ENCODE measurements at regions not wholly inside any gene's neighbourhood (a gene's known extent, or its start where the extent isn't known, plus 50 kb on each side); places are given as distances from the start of the nearest gene placed in this dataset.

- H2BK5ac ChIP-seq (ENCODE audit: low read length): no peak overlapping the region
- H2AK5ac ChIP-seq (ENCODE audit: low read depth, low read length): no peak overlapping the region
- H3K18ac ChIP-seq (ENCODE audit: low read length): no peak overlapping the region
- peak overlapping the region; percentile 62 for H2AFZ ChIP-seq (ENCODE audit: low read length)
- H4K91ac ChIP-seq (ENCODE audit: low read depth, low read length, poor library complexity): no peak overlapping the region
- H2BK15ac ChIP-seq (ENCODE audit: low read length): no peak overlapping the region
- H3K9me3 ChIP-seq (replicated peaks in 1 of 2; ENCODE audit: control insufficient read depth in 2 of 2, insufficient read depth in 1 of 2, low read depth in 1 of 2, low read length in 2 of 2): no peaks in the 10 kb centered on the region
- H4K8ac ChIP-seq (ENCODE audit: low read depth, low read length): no peak overlapping the region
- no peaks in the 10 kb centered on the region for H3K36me3 ChIP-seq (replicated peaks in 1 of 2; ENCODE audit: control insufficient read depth in 2 of 2, insufficient read depth in 2 of 2, low read length in 2 of 2)
- H3K14ac ChIP-seq (ENCODE audit: low read length): no peak overlapping the region
- no peak overlapping the region for H2BK120ac ChIP-seq (ENCODE audit: low read depth, low read length)
- no CpG with 5 or more reads among the region's 1 CpG for WGBS, 2 donors (ENCODE audit: extremely low coverage in 2 of 2, insufficient read length in 2 of 2, insufficient replicate concordance in 1 of 2)
- H3K4me1 ChIP-seq (ENCODE audit: control insufficient read depth in 2 of 2, insufficient read depth in 1 of 2, low read depth in 1 of 2, low read length in 2 of 2): peaks cover 0 to 4% of the 10 kb centered on the region in 2 donors
- no peak overlapping the region for H3K4me2 ChIP-seq (ENCODE audit: insufficient read depth, low read length, poor library complexity, severe bottlenecking)
- no peak overlapping the region for H3K27ac ChIP-seq (replicated peaks; ENCODE audit: low read length)
- no peak overlapping the region for H3K4ac ChIP-seq (ENCODE audit: low read length)
- no peak overlapping the region for H3K23ac ChIP-seq (ENCODE audit: low read depth, low read length, poor library complexity)
- no peak for DNase-seq (ENCODE audit: low spot score)
- H3K9ac ChIP-seq (ENCODE audit: low read depth, low read length, poor library complexity): no peak overlapping the region
- H3K79me1 ChIP-seq (ENCODE audit: low read depth, low read length): no peaks in the 10 kb centered on the region
- no peaks in the 10 kb centered on the region for H3K27me3 ChIP-seq (ENCODE audit: control insufficient read depth in 3 of 3, insufficient read depth in 3 of 3, low read depth in 1 of 3, low read length in 3 of 3)
- H3K4me3 ChIP-seq (ENCODE audit: low read length in 2 of 2): no peak overlapping the region
- H2BK12ac ChIP-seq (ENCODE audit: low read length): no peak overlapping the region
Measured at GRCh38 chr13:81393721-81394120, 1052.8 kb upstream of the SPRY2 start.

- H3K9ac ChIP-seq (ENCODE audit: low read depth, low read length, poor library complexity): no peak overlapping the region
- H2BK120ac ChIP-seq (ENCODE audit: low read depth, low read length): no peak overlapping the region
Measured at GRCh38 chr13:81393110-81393509, 1052.2 kb upstream of the SPRY2 start.

GRCh38 chr13:81388400-81388799, 1047.5 kb upstream of the SPRY2 start:
- Histone ChIP-seq H3K4me1 (ENCODE audit: control insufficient read depth in 2 of 2, insufficient read depth in 1 of 2, low read depth in 1 of 2, low read length in 2 of 2) (no peaks in the 10 kb centered on the region), H3K4me3 (ENCODE audit: low read length in 2 of 2) (no peak overlapping the region), H3K4ac (ENCODE audit: low read length) (no peak overlapping the region), H3K27ac (replicated peaks; ENCODE audit: low read length) (no peak overlapping the region), H2AK5ac (ENCODE audit: low read depth, low read length) (no peak overlapping the region), H3K14ac (ENCODE audit: low read length) (no peak overlapping the region), H3K18ac (ENCODE audit: low read length) (no peak overlapping the region), H2BK12ac (ENCODE audit: low read length) (no peak overlapping the region), H3K9ac (ENCODE audit: low read depth, low read length, poor library complexity) (no peak overlapping the region), H4K8ac (ENCODE audit: low read depth, low read length) (no peak overlapping the region), H2BK120ac (ENCODE audit: low read depth, low read length) (no peak overlapping the region), H4K91ac (ENCODE audit: low read depth, low read length, poor library complexity) (no peak overlapping the region), H2BK5ac (ENCODE audit: low read length) (no peak overlapping the region), H2AFZ (ENCODE audit: low read length) (no peak overlapping the region), H3K36me3 (replicated peaks in 1 of 2; ENCODE audit: control insufficient read depth in 2 of 2, insufficient read depth in 2 of 2, low read length in 2 of 2) (no peaks in the 10 kb centered on the region), H3K27me3 (ENCODE audit: control insufficient read depth in 3 of 3, insufficient read depth in 3 of 3, low read depth in 1 of 3, low read length in 3 of 3) (no peaks in the 10 kb centered on the region), H3K23ac (ENCODE audit: low read depth, low read length, poor library complexity) (no peak overlapping the region), H3K4me2 (ENCODE audit: insufficient read depth, low read length, poor library complexity, severe bottlenecking) (no peak overlapping the region), H3K9me3 (replicated peaks in 1 of 2; ENCODE audit: control insufficient read depth in 2 of 2, insufficient read depth in 1 of 2, low read depth in 1 of 2, low read length in 2 of 2) (no peaks in the 10 kb centered on the region), H2BK15ac (ENCODE audit: low read length) (no peak overlapping the region), H3K79me1 (ENCODE audit: low read depth, low read length) (no peaks in the 10 kb centered on the region)
- WGBS, 2 donors (ENCODE audit: extremely low coverage in 2 of 2, insufficient read length in 2 of 2, insufficient replicate concordance in 1 of 2): no CpG with 5 or more reads among the region's 1 CpG
- no peak for DNase-seq (ENCODE audit: low spot score)

More at GRCh38 chr13:81393110-81393509, 1052.2 kb upstream of the SPRY2 start:
- WGBS, 2 donors (ENCODE audit: extremely low coverage in 2 of 2, insufficient read length in 2 of 2, insufficient replicate concordance in 1 of 2): no CpG with 5 or more reads among the region's 3 CpGs
- Histone ChIP-seq H3K14ac (ENCODE audit: low read length) (no peak overlapping the region), H3K4me3 (ENCODE audit: low read length in 2 of 2) (no peak overlapping the region), H2AK5ac (ENCODE audit: low read depth, low read length) (no peak overlapping the region), H4K8ac (ENCODE audit: low read depth, low read length) (no peak overlapping the region), H3K27me3 (ENCODE audit: control insufficient read depth in 3 of 3, insufficient read depth in 3 of 3, low read depth in 1 of 3, low read length in 3 of 3) (no peaks in the 10 kb centered on the region), H2BK5ac (ENCODE audit: low read length) (no peak overlapping the region), H4K91ac (ENCODE audit: low read depth, low read length, poor library complexity) (no peak overlapping the region), H3K4ac (ENCODE audit: low read length) (no peak overlapping the region), H2BK15ac (ENCODE audit: low read length) (no peak overlapping the region), H3K23ac (ENCODE audit: low read depth, low read length, poor library complexity) (no peak overlapping the region), H2BK12ac (ENCODE audit: low read length) (no peak overlapping the region), H3K79me1 (ENCODE audit: low read depth, low read length) (no peaks in the 10 kb centered on the region), H2AFZ (ENCODE audit: low read length) (peak overlapping the region; percentile 62), H3K4me1 (ENCODE audit: control insufficient read depth in 2 of 2, insufficient read depth in 1 of 2, low read depth in 1 of 2, low read length in 2 of 2) (peaks cover 0 to 4% of the 10 kb centered on the region in 2 donors), H3K36me3 (replicated peaks in 1 of 2; ENCODE audit: control insufficient read depth in 2 of 2, insufficient read depth in 2 of 2, low read length in 2 of 2) (no peaks in the 10 kb centered on the region), H3K18ac (ENCODE audit: low read length) (no peak overlapping the region), H3K4me2 (ENCODE audit: insufficient read depth, low read length, poor library complexity, severe bottlenecking) (no peak overlapping the region), H3K9me3 (replicated peaks in 1 of 2; ENCODE audit: control insufficient read depth in 2 of 2, insufficient read depth in 1 of 2, low read depth in 1 of 2, low read length in 2 of 2) (no peaks in the 10 kb centered on the region), H3K27ac (replicated peaks; ENCODE audit: low read length) (no peak overlapping the region)
- no peak for DNase-seq (ENCODE audit: low spot score)

- H3K23ac ChIP-seq (ENCODE audit: low read depth, low read length, poor library complexity): no peak overlapping the region
- no peak overlapping the region for H3K14ac ChIP-seq (ENCODE audit: low read length)
- H3K4ac ChIP-seq (ENCODE audit: low read length): no peak overlapping the region
- no peak overlapping the region for H3K4me3 ChIP-seq (ENCODE audit: low read length in 2 of 2)
- H2BK5ac ChIP-seq (ENCODE audit: low read length): no peak overlapping the region
- no peaks in the 10 kb centered on the region for H3K79me1 ChIP-seq (ENCODE audit: low read depth, low read length)
- H3K9me3 ChIP-seq (replicated peaks in 1 of 2; ENCODE audit: control insufficient read depth in 2 of 2, insufficient read depth in 1 of 2, low read depth in 1 of 2, low read length in 2 of 2): no peaks in the 10 kb centered on the region
- peaks cover 0 to 6% of the 10 kb centered on the region in 2 donors for H3K4me1 ChIP-seq (ENCODE audit: control insufficient read depth in 2 of 2, insufficient read depth in 1 of 2, low read depth in 1 of 2, low read length in 2 of 2)
- no peak overlapping the region for H3K27ac ChIP-seq (replicated peaks; ENCODE audit: low read length)
- H3K27me3 ChIP-seq (ENCODE audit: control insufficient read depth in 3 of 3, insufficient read depth in 3 of 3, low read depth in 1 of 3, low read length in 3 of 3): no peaks in the 10 kb centered on the region
- H2AFZ ChIP-seq (ENCODE audit: low read length): no peak overlapping the region
- DNase-seq (ENCODE audit: low spot score): no peak
- no peak overlapping the region for H2BK15ac ChIP-seq (ENCODE audit: low read length)
- H3K9ac ChIP-seq (ENCODE audit: low read depth, low read length, poor library complexity): no peak overlapping the region
- H2AK5ac ChIP-seq (ENCODE audit: low read depth, low read length): no peak overlapping the region
- H4K91ac ChIP-seq (ENCODE audit: low read depth, low read length, poor library complexity): no peak overlapping the region
- H3K36me3 ChIP-seq (replicated peaks in 1 of 2; ENCODE audit: control insufficient read depth in 2 of 2, insufficient read depth in 2 of 2, low read length in 2 of 2): no peaks in the 10 kb centered on the region
- H3K18ac ChIP-seq (ENCODE audit: low read length): no peak overlapping the region
- no peak overlapping the region for H4K8ac ChIP-seq (ENCODE audit: low read depth, low read length)
- H2BK120ac ChIP-seq (ENCODE audit: low read depth, low read length): no peak overlapping the region
- no CpG with 5 or more reads among the region's 5 CpGs for WGBS, 2 donors (ENCODE audit: extremely low coverage in 2 of 2, insufficient read length in 2 of 2, insufficient replicate concordance in 1 of 2)
- H2BK12ac ChIP-seq (ENCODE audit: low read length): no peak overlapping the region
- no peak overlapping the region for H3K4me2 ChIP-seq (ENCODE audit: insufficient read depth, low read length, poor library complexity, severe bottlenecking)
Measured at GRCh38 chr13:81383444-81383843, 1042.5 kb upstream of the SPRY2 start.

Measured in neuronal stem cell (in vitro differentiated cells).